ENCODE measurements at regions not wholly inside any gene's neighbourhood (a gene's known extent, or its start where the extent isn't known, plus 50 kb on each side); places are given as distances from the start of the nearest gene placed in this dataset.

DNA sequence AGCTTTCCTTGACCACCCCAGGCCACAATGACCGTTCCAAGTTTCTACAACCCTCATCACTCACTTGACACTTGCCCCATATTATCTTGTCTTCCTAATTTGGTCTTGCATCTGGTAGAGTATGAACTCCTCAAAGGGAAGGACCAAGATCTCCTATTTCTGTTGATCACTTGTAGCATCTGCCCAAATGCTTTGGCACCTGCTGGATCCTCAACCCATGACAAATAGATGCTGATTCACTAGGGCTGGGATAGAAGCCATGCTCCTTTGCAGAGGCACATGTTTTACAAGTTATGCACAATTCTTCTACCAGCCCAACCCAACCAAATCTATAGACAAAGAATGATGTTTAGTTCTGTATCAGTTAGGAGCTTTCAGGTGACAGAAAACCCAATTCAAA lies 110.7 kb downstream of the UNC5CL start:
- DNase-seq (ENCODE audit: low read depth, low spot score) (no peak), ATAC-seq (no peak)
- H3K27ac ChIP-seq (ENCODE audit: low read depth, low read length) = no peak overlapping the region
- H3K9me2 ChIP-seq (ENCODE audit: insufficient read depth) = no peaks in the 10 kb centered on the region
- H3K9me3 ChIP-seq (ENCODE audit: control insufficient read depth in 1 of 2, insufficient read depth in 1 of 2, low read depth in 1 of 2, low read length in 2 of 2) = no peaks in the 10 kb centered on the region
- H3K4me2 ChIP-seq (ENCODE audit: low read length) = no peak overlapping the region
- H3K27me3 ChIP-seq (ENCODE audit: insufficient read depth, low read length) = peaks cover 10% of the 10 kb centered on the region
- H3K79me2 ChIP-seq (ENCODE audit: insufficient read depth, low read length) = no peaks in the 10 kb centered on the region
- CTCF ChIA-PET = no interaction called here
- H3K9ac ChIP-seq (ENCODE audit: low read length) = no peak overlapping the region
- H2AFZ ChIP-seq (ENCODE audit: low read depth, low read length, poor library complexity, severe bottlenecking) = no peak overlapping the region
- no peak overlapping the region for H3K4me3 ChIP-seq (replicated peaks in 1 of 2; ENCODE audit: low read depth in 1 of 2, low read length in 2 of 2)
- no peaks in the 10 kb centered on the region for H3K36me3 ChIP-seq (ENCODE audit: control insufficient read depth in 1 of 2, insufficient read depth in 2 of 2, low read length in 2 of 2)
- POLR2A ChIA-PET = no interaction called here
- peaks cover 0 to 5% of the 10 kb centered on the region in 2 experiments; a peak in 1 of 4 replicates for H3K4me1 ChIP-seq (ENCODE audit: control insufficient read depth in 1 of 2, insufficient read depth in 2 of 2, low read length in 2 of 2)
- RAD21 ChIA-PET (ENCODE audit: low non-redundant PET in 1 of 2, low total read pairs in 2 of 2, uncharacterized antibody in 2 of 2, unreplicated experiment in 2 of 2) = no interaction called here
- no peak for TF ChIP-seq POLR2A (IDR thresholded peaks at IDR 0.05; ENCODE audit: borderline replicate concordance, extremely low read depth, insufficient read depth, insufficient read length)
- TF ChIP-seq FOSL1 (IDR thresholded peaks at IDR 0.05; ENCODE audit: low read depth) = no peak
- TF ChIP-seq YY1 (IDR thresholded peaks at IDR 0.05; ENCODE audit: extremely low read depth, insufficient replicate concordance, low read depth, low read length) = no peak
- no peak for TF ChIP-seq CBX3 (IDR thresholded peaks at IDR 0.05; ENCODE audit: low read depth)
- no peak for TF ChIP-seq SIN3A (IDR thresholded peaks at IDR 0.05; ENCODE audit: low read depth)
- TF ChIP-seq SP1 (IDR thresholded peaks at IDR 0.05; ENCODE audit: low read depth) = no peak
- no peak for TF ChIP-seq SRF (IDR thresholded peaks at IDR 0.05; ENCODE audit: low read depth)
- TF ChIP-seq ZNF274 (IDR thresholded peaks at IDR 0.05; ENCODE audit: low read depth, low read length) = no peak
- no peak for TF ChIP-seq ELF1 (IDR thresholded peaks at IDR 0.05; ENCODE audit: borderline replicate concordance, low read depth)
- no peak for TF ChIP-seq POLR2AphosphoS5 (IDR thresholded peaks at IDR 0.05; ENCODE audit: low read depth, low read length)
- no peak for TF ChIP-seq CEBPB (IDR thresholded peaks at IDR 0.05; ENCODE audit: low read depth)
- TF ChIP-seq, protein P1, sequence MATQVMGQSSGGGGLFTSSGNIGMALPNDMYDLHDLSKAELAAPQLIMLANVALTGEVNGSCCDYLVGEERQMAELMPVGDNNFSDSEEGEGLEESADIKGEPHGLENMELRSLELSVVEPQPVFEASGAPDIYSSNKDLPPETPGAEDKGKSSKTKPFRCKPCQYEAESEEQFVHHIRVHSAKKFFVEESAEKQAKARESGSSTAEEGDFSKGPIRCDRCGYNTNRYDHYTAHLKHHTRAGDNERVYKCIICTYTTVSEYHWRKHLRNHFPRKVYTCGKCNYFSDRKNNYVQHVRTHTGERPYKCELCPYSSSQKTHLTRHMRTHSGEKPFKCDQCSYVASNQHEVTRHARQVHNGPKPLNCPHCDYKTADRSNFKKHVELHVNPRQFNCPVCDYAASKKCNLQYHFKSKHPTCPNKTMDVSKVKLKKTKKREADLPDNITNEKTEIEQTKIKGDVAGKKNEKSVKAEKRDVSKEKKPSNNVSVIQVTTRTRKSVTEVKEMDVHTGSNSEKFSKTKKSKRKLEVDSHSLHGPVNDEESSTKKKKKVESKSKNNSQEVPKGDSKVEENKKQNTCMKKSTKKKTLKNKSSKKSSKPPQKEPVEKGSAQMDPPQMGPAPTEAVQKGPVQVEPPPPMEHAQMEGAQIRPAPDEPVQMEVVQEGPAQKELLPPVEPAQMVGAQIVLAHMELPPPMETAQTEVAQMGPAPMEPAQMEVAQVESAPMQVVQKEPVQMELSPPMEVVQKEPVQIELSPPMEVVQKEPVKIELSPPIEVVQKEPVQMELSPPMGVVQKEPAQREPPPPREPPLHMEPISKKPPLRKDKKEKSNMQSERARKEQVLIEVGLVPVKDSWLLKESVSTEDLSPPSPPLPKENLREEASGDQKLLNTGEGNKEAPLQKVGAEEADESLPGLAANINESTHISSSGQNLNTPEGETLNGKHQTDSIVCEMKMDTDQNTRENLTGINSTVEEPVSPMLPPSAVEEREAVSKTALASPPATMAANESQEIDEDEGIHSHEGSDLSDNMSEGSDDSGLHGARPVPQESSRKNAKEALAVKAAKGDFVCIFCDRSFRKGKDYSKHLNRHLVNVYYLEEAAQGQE (IDR thresholded peaks at IDR 0.05; ENCODE audit: low read depth) = no peak
- no peaks in the 10 kb centered on the region for H4K20me1 ChIP-seq (ENCODE audit: insufficient read depth)
- no TSS peak for BruUV-seq (replicated peaks)
- intact Hi-C loops (cut with micrococcal nuclease) = no loop called here

Measured in HCT116 (cell line).